ENCODE measurements at regions not wholly inside any gene's neighbourhood (a gene's known extent, or its start where the extent isn't known, plus 50 kb on each side); places are given as distances from the start of the nearest gene placed in this dataset.

DNA sequence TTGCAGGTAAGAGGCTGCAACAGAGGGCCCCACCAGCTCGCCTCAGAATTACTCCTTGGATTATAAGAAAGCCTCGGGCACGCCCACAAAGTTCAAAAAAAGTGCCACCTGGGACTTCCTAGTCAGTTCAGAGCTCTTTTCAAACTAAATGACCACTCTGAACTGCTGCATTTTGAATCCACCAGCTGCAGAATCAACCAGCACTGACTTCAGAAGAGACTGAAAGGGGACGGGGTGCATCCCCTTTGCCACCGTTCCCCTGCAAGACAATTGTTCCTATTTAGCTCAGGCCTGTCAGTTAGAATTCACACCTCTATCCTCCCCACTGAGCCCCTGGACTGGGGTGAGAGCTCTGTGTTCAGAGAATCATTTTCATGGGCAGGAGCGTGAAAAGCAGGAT lies 181.4 kb upstream of the GADL1 start:
- TF ChIP-seq, protein P1, sequence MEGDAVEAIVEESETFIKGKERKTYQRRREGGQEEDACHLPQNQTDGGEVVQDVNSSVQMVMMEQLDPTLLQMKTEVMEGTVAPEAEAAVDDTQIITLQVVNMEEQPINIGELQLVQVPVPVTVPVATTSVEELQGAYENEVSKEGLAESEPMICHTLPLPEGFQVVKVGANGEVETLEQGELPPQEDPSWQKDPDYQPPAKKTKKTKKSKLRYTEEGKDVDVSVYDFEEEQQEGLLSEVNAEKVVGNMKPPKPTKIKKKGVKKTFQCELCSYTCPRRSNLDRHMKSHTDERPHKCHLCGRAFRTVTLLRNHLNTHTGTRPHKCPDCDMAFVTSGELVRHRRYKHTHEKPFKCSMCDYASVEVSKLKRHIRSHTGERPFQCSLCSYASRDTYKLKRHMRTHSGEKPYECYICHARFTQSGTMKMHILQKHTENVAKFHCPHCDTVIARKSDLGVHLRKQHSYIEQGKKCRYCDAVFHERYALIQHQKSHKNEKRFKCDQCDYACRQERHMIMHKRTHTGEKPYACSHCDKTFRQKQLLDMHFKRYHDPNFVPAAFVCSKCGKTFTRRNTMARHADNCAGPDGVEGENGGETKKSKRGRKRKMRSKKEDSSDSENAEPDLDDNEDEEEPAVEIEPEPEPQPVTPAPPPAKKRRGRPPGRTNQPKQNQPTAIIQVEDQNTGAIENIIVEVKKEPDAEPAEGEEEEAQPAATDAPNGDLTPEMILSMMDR (IDR thresholded peaks at IDR 0.05): no peak
- no peak for TF ChIP-seq POLR2A (IDR thresholded peaks at IDR 0.05)

Measured in esophagus squamous epithelium (tissue), 4 donors.